ENCODE measurements at regions not wholly inside any gene's neighbourhood (a gene's known extent, or its start where the extent isn't known, plus 50 kb on each side); places are given as distances from the start of the nearest gene placed in this dataset.

- Histone ChIP-seq H3K4me1 (ENCODE audit: control insufficient read depth, insufficient read depth, low read length) (peaks cover 7% of the 10 kb centered on the region), H3K9me3 (ENCODE audit: control insufficient read depth, low read length) (no peaks in the 10 kb centered on the region), H3K4me3 (ENCODE audit: low read length) (no peak overlapping the region), H3K27me3 (replicated peaks; ENCODE audit: control insufficient read depth, insufficient read depth, low read length) (peaks cover 29% of the 10 kb centered on the region), H3K36me3 (ENCODE audit: control insufficient read depth, insufficient read depth, low read length, severe bottlenecking) (no peaks in the 10 kb centered on the region), H3K9ac (ENCODE audit: low read length) (no peak overlapping the region)
- no peak for DNase-seq (ENCODE audit: low read depth)
Observed at GRCh38 chr21:41689289-41689583, 77.6 kb downstream of the RIPK4 start.

- no peaks in the 10 kb centered on the region for H3K9me3 ChIP-seq (ENCODE audit: control insufficient read depth, low read length)
- DNase-seq (ENCODE audit: low read depth): peak; percentile 6
- peaks cover 10% of the 10 kb centered on the region for H3K4me1 ChIP-seq (ENCODE audit: control insufficient read depth, insufficient read depth, low read length)
- no peak overlapping the region for H3K9ac ChIP-seq (ENCODE audit: low read length)
- peaks cover 27% of the 10 kb centered on the region for H3K27me3 ChIP-seq (replicated peaks; ENCODE audit: control insufficient read depth, insufficient read depth, low read length)
- H3K36me3 ChIP-seq (ENCODE audit: control insufficient read depth, insufficient read depth, low read length, severe bottlenecking): no peaks in the 10 kb centered on the region
- H3K4me3 ChIP-seq (ENCODE audit: low read length): no peak overlapping the region
Observed at GRCh38 chr21:41687633-41688032, 79.2 kb downstream of the RIPK4 start.

- Histone ChIP-seq H3K36me3 (ENCODE audit: control insufficient read depth, insufficient read depth, low read length, severe bottlenecking) (no peaks in the 10 kb centered on the region), H3K27me3 (replicated peaks; ENCODE audit: control insufficient read depth, insufficient read depth, low read length) (peaks cover 19% of the 10 kb centered on the region), H3K4me1 (ENCODE audit: control insufficient read depth, insufficient read depth, low read length) (peaks cover 10% of the 10 kb centered on the region), H3K9ac (ENCODE audit: low read length) (no peak overlapping the region), H3K9me3 (ENCODE audit: control insufficient read depth, low read length) (no peaks in the 10 kb centered on the region), H3K4me3 (ENCODE audit: low read length) (no peak overlapping the region)
- no peak for DNase-seq (ENCODE audit: low read depth)
Observed at GRCh38 chr21:41686664-41687063, 80.2 kb downstream of the RIPK4 start.

- Histone ChIP-seq H3K4me1 (ENCODE audit: control insufficient read depth, insufficient read depth, low read length) (peaks cover 10% of the 10 kb centered on the region), H3K4me3 (ENCODE audit: low read length) (no peak overlapping the region), H3K9ac (ENCODE audit: low read length) (no peak overlapping the region), H3K27me3 (replicated peaks; ENCODE audit: control insufficient read depth, insufficient read depth, low read length) (peaks cover 9% of the 10 kb centered on the region), H3K9me3 (ENCODE audit: control insufficient read depth, low read length) (no peaks in the 10 kb centered on the region), H3K36me3 (ENCODE audit: control insufficient read depth, insufficient read depth, low read length, severe bottlenecking) (no peaks in the 10 kb centered on the region)
- DNase-seq (ENCODE audit: low read depth): no peak
Observed at GRCh38 chr21:41685511-41686149, 81.2 kb downstream of the RIPK4 start.

GRCh38 chr21:41684381-41685245 is 82.2 kb downstream of the RIPK4 start:
- Histone ChIP-seq H3K4me3 (ENCODE audit: low read length) (no peak overlapping the region), H3K27me3 (replicated peaks; ENCODE audit: control insufficient read depth, insufficient read depth, low read length) (peaks cover 7% of the 10 kb centered on the region), H3K9ac (ENCODE audit: low read length) (peak overlapping the region; percentile 39), H3K9me3 (ENCODE audit: control insufficient read depth, low read length) (no peaks in the 10 kb centered on the region), H3K36me3 (ENCODE audit: control insufficient read depth, insufficient read depth, low read length, severe bottlenecking) (no peaks in the 10 kb centered on the region), H3K4me1 (ENCODE audit: control insufficient read depth, insufficient read depth, low read length) (peaks cover 10% of the 10 kb centered on the region)
- DNase-seq (ENCODE audit: low read depth): peak; percentile 65

GRCh38 chr21:41683815-41684214 is 83.0 kb downstream of the RIPK4 start:
- DNase-seq (ENCODE audit: low read depth): no peak
- no peak overlapping the region for H3K4me3 ChIP-seq (ENCODE audit: low read length)
- H3K9ac ChIP-seq (ENCODE audit: low read length): no peak overlapping the region
- no peaks in the 10 kb centered on the region for H3K36me3 ChIP-seq (ENCODE audit: control insufficient read depth, insufficient read depth, low read length, severe bottlenecking)
- H3K9me3 ChIP-seq (ENCODE audit: control insufficient read depth, low read length): no peaks in the 10 kb centered on the region
- H3K27me3 ChIP-seq (replicated peaks; ENCODE audit: control insufficient read depth, insufficient read depth, low read length): peaks cover 7% of the 10 kb centered on the region
- peaks cover 16% of the 10 kb centered on the region for H3K4me1 ChIP-seq (ENCODE audit: control insufficient read depth, insufficient read depth, low read length)

GRCh38 chr21:41682719-41683179 is 84.1 kb downstream of the RIPK4 start:
- Histone ChIP-seq H3K27me3 (replicated peaks; ENCODE audit: control insufficient read depth, insufficient read depth, low read length) (peaks cover 7% of the 10 kb centered on the region), H3K4me3 (ENCODE audit: low read length) (no peak overlapping the region), H3K36me3 (ENCODE audit: control insufficient read depth, insufficient read depth, low read length, severe bottlenecking) (no peaks in the 10 kb centered on the region), H3K4me1 (ENCODE audit: control insufficient read depth, insufficient read depth, low read length) (peaks cover 19% of the 10 kb centered on the region), H3K9me3 (ENCODE audit: control insufficient read depth, low read length) (no peaks in the 10 kb centered on the region), H3K9ac (ENCODE audit: low read length) (no peak overlapping the region)
- DNase-seq (ENCODE audit: low read depth): no peak

GRCh38 chr21:41681939-41682718 is 84.7 kb downstream of the RIPK4 start:
- peaks cover 19% of the 10 kb centered on the region for H3K4me1 ChIP-seq (ENCODE audit: control insufficient read depth, insufficient read depth, low read length)

GRCh38 chr21:41681348-41681801 is 85.5 kb downstream of the RIPK4 start:
- Histone ChIP-seq H3K27me3 (replicated peaks; ENCODE audit: control insufficient read depth, insufficient read depth, low read length) (peaks cover 7% of the 10 kb centered on the region), H3K4me3 (ENCODE audit: low read length) (no peak overlapping the region), H3K36me3 (ENCODE audit: control insufficient read depth, insufficient read depth, low read length, severe bottlenecking) (no peaks in the 10 kb centered on the region), H3K4me1 (ENCODE audit: control insufficient read depth, insufficient read depth, low read length) (peaks cover 19% of the 10 kb centered on the region), H3K9me3 (ENCODE audit: control insufficient read depth, low read length) (no peaks in the 10 kb centered on the region), H3K9ac (ENCODE audit: low read length) (no peak overlapping the region)
- no peak for DNase-seq (ENCODE audit: low read depth)

More at GRCh38 chr21:41681939-41682718, 84.7 kb downstream of the RIPK4 start:
- H3K9me3 ChIP-seq (ENCODE audit: control insufficient read depth, low read length): no peaks in the 10 kb centered on the region
- DNase-seq (ENCODE audit: low read depth): no peak
- H3K9ac ChIP-seq (ENCODE audit: low read length): no peak overlapping the region
- no peaks in the 10 kb centered on the region for H3K36me3 ChIP-seq (ENCODE audit: control insufficient read depth, insufficient read depth, low read length, severe bottlenecking)
- no peak overlapping the region for H3K4me3 ChIP-seq (ENCODE audit: low read length)
- H3K27me3 ChIP-seq (replicated peaks; ENCODE audit: control insufficient read depth, insufficient read depth, low read length): peaks cover 7% of the 10 kb centered on the region

- DNase-seq (ENCODE audit: low read depth): no peak
- Histone ChIP-seq H3K4me3 (ENCODE audit: low read length) (no peak overlapping the region), H3K4me1 (ENCODE audit: control insufficient read depth, insufficient read depth, low read length) (peaks cover 19% of the 10 kb centered on the region), H3K27me3 (replicated peaks; ENCODE audit: control insufficient read depth, insufficient read depth, low read length) (peaks cover 3% of the 10 kb centered on the region), H3K36me3 (ENCODE audit: control insufficient read depth, insufficient read depth, low read length, severe bottlenecking) (no peaks in the 10 kb centered on the region), H3K9me3 (ENCODE audit: control insufficient read depth, low read length) (no peaks in the 10 kb centered on the region), H3K9ac (ENCODE audit: low read length) (no peak overlapping the region)
Observed at GRCh38 chr21:41680444-41681347, 86.2 kb downstream of the RIPK4 start.
